ENCODE measurements at regions not wholly inside any gene's neighbourhood (a gene's known extent, or its start where the extent isn't known, plus 50 kb on each side); places are given as distances from the start of the nearest gene placed in this dataset.

DNA sequence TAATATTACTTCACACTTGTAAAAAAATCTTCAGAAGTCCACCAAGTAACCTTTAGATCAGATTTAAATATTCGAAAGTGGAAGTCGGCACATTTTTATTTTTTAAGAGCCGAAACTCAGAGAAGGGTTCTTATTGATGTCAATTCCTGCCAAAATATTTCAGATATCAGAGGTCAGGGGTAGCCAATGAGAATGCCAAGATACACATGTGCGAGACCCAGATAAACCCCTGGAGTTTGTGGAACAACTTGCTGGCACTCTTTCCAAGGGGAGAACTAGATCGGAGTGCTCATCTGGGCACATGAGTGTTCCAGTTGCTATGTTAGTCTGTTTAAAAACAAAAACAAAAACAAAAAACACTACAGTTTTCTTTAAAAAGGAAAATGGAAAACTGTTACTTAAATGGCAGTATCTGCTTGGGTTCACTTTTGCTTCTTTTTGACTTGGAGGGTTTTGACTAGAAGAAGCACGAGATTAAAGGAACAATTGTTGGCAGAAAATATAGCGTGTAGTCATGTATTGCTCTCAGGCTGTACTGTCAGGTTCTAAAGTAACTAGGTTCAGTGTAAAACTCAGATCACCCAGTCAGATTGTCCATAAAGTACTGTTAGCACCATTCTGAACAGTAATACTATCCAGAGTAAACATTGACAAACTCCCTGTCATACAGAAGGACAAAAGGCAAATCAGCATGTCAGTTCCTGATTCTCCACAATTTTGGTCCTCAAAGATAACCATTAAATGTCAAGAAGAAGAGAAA is 188.0 kb upstream of the PACRGL start:
- no peak overlapping the region for H3K27ac ChIP-seq (ENCODE audit: insufficient read depth, low read length, poor library complexity, severe bottlenecking)
- H3K4me3 Mint-ChIP-seq: no peak overlapping the region
- no peak for ATAC-seq (ENCODE audit: low read depth in 2 of 2)
- no peaks in the 10 kb centered on the region for H3K36me3 Mint-ChIP-seq
- H3K4me1 ChIP-seq (ENCODE audit: control insufficient read depth, insufficient read depth, low read length, poor library complexity, severe bottlenecking): no peaks in the 10 kb centered on the region
- H3K4me1 Mint-ChIP-seq: no peaks in the 10 kb centered on the region
- H3K9me3 ChIP-seq (ENCODE audit: control insufficient read depth in 2 of 2, low read length in 2 of 2): no peaks in the 10 kb centered on the region
- H3K36me3 ChIP-seq (ENCODE audit: control insufficient read depth, insufficient read depth, low read length): no peaks in the 10 kb centered on the region
- H3K27me3 Mint-ChIP-seq: no peaks in the 10 kb centered on the region
- DNase-seq: no peak
- H3K9me3 Mint-ChIP-seq: peaks cover 0 to 7% (median 0%) of the 10 kb centered on the region in 7 donors
- H3K27me3 ChIP-seq (ENCODE audit: control insufficient read depth, insufficient read depth, low read length): no peaks in the 10 kb centered on the region
- no peak overlapping the region for H3K27ac Mint-ChIP-seq
- no peak overlapping the region for H3K4me3 ChIP-seq (ENCODE audit: low read depth, low read length)

- Mint-ChIP-seq H3K9me3 (peaks cover 0 to 7% (median 0%) of the 10 kb centered on the region in 7 donors), H3K27ac (no peak overlapping the region), H3K4me3 (no peak overlapping the region), H3K36me3 (no peaks in the 10 kb centered on the region), H3K27me3 (no peaks in the 10 kb centered on the region), H3K4me1 (no peaks in the 10 kb centered on the region)
- Histone ChIP-seq H3K4me3 (ENCODE audit: low read depth, low read length) (no peak overlapping the region), H3K27ac (ENCODE audit: insufficient read depth, low read length, poor library complexity, severe bottlenecking) (no peak overlapping the region), H3K9me3 (ENCODE audit: control insufficient read depth in 2 of 2, low read length in 2 of 2) (no peaks in the 10 kb centered on the region), H3K4me1 (ENCODE audit: control insufficient read depth, insufficient read depth, low read length, poor library complexity, severe bottlenecking) (no peaks in the 10 kb centered on the region), H3K27me3 (ENCODE audit: control insufficient read depth, insufficient read depth, low read length) (no peaks in the 10 kb centered on the region), H3K36me3 (ENCODE audit: control insufficient read depth, insufficient read depth, low read length) (no peaks in the 10 kb centered on the region)
- ATAC-seq (ENCODE audit: low read depth in 2 of 2): no peak
- DNase-seq: no peak
Measured at GRCh38 chr4:20512985-20513384, 187.3 kb upstream of the PACRGL start.

DNA sequence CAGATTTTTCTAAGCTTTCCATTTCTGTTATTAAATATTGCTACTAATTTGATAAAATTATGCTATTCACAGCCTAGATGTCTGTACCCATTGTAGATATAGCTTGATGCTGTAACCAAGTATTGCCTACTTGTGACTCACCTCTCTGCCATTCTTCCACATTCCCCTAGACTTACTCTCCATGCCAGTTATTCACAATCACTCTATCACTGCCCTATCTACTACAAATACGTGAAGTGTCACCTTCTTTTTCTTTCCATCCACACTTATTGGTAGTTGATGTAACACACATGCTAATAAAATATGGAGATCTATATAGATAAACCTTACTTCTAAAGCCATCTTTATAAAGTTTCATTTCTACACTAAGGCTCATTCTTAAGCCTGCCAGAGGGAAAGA is 179.4 kb upstream of the PACRGL start:
- Histone ChIP-seq H3K4me1 (ENCODE audit: control insufficient read depth, insufficient read depth, low read length, poor library complexity, severe bottlenecking) (no peaks in the 10 kb centered on the region), H3K36me3 (ENCODE audit: control insufficient read depth, insufficient read depth, low read length) (no peaks in the 10 kb centered on the region), H3K27me3 (ENCODE audit: control insufficient read depth, insufficient read depth, low read length) (no peaks in the 10 kb centered on the region), H3K9me3 (ENCODE audit: control insufficient read depth in 2 of 2, low read length in 2 of 2) (no peaks in the 10 kb centered on the region), H3K27ac (ENCODE audit: insufficient read depth, low read length, poor library complexity, severe bottlenecking) (no peak overlapping the region), H3K4me3 (ENCODE audit: low read depth, low read length) (no peak overlapping the region)
- Mint-ChIP-seq H3K4me3 (no peak overlapping the region), H3K27ac (no peak overlapping the region), H3K4me1 (no peaks in the 10 kb centered on the region), H3K36me3 (no peaks in the 10 kb centered on the region), H3K9me3 (peaks cover 0 to 5% (median 1%) of the 10 kb centered on the region in 7 donors), H3K27me3 (no peaks in the 10 kb centered on the region)
- ATAC-seq (ENCODE audit: low read depth in 2 of 2) (no peak), DNase-seq (no peak)

DNA sequence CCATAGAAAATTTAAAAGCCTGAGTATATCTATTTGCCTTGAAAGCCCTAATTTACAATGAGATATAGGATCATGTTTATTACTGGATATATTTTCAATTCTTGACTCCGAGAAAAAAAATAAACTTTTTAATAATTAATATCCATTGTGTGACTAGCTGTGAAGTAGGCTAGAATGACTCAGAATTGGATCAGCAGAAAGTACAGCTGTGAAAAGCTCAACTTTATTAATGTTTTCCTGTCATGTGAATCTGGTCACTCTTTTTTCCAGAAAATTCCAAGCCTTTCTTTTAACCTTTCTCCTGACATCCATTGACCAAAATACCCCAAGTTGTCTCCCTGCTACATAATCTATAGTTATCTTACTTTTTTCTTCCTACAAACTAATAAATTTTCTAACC is 171.8 kb upstream of the PACRGL start:
- H3K36me3 Mint-ChIP-seq: no peaks in the 10 kb centered on the region
- H3K4me3 ChIP-seq (ENCODE audit: low read depth, low read length): no peak overlapping the region
- no peaks in the 10 kb centered on the region for H3K27me3 Mint-ChIP-seq
- H3K9me3 Mint-ChIP-seq: peaks cover 0 to 12% (median 3%) of the 10 kb centered on the region in 7 donors
- no peak overlapping the region for H3K4me3 Mint-ChIP-seq
- H3K9me3 ChIP-seq (ENCODE audit: control insufficient read depth in 2 of 2, low read length in 2 of 2): no peaks in the 10 kb centered on the region
- no peak overlapping the region for H3K27ac ChIP-seq (ENCODE audit: insufficient read depth, low read length, poor library complexity, severe bottlenecking)
- no peaks in the 10 kb centered on the region for H3K36me3 ChIP-seq (ENCODE audit: control insufficient read depth, insufficient read depth, low read length)
- ATAC-seq (ENCODE audit: low read depth in 2 of 2): no peak
- no peaks in the 10 kb centered on the region for H3K4me1 Mint-ChIP-seq
- H3K4me1 ChIP-seq (ENCODE audit: control insufficient read depth, insufficient read depth, low read length, poor library complexity, severe bottlenecking): no peaks in the 10 kb centered on the region
- H3K27me3 ChIP-seq (ENCODE audit: control insufficient read depth, insufficient read depth, low read length): no peaks in the 10 kb centered on the region
- no peak overlapping the region for H3K27ac Mint-ChIP-seq
- DNase-seq: no peak

DNA sequence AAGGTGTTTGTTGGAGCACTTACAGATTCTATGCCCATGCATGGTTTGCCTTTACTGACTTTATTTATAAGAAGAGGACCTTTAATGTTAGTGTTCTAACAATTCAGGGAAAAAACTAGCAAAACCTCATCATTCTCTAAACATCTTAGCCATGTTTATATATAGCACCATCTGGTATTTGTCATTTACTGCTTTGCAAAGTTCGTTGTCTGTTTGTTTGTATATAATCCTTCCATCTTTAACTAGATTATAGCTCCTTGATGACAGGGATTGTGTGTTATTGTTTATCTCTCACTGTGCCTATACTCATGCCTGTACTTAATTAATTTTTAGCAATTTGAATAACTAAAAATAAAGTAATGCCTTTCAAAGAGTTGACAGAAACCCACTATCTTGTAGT is 170.6 kb upstream of the PACRGL start:
- no peaks in the 10 kb centered on the region for H3K36me3 Mint-ChIP-seq
- no peaks in the 10 kb centered on the region for H3K27me3 Mint-ChIP-seq
- no peaks in the 10 kb centered on the region for H3K4me1 Mint-ChIP-seq
- no peak for DNase-seq
- Histone ChIP-seq H3K36me3 (ENCODE audit: control insufficient read depth, insufficient read depth, low read length) (no peaks in the 10 kb centered on the region), H3K27ac (ENCODE audit: insufficient read depth, low read length, poor library complexity, severe bottlenecking) (no peak overlapping the region), H3K4me1 (ENCODE audit: control insufficient read depth, insufficient read depth, low read length, poor library complexity, severe bottlenecking) (no peaks in the 10 kb centered on the region), H3K9me3 (ENCODE audit: control insufficient read depth in 2 of 2, low read length in 2 of 2) (no peaks in the 10 kb centered on the region), H3K4me3 (ENCODE audit: low read depth, low read length) (no peak overlapping the region), H3K27me3 (ENCODE audit: control insufficient read depth, insufficient read depth, low read length) (no peaks in the 10 kb centered on the region)
- no peak for ATAC-seq (ENCODE audit: low read depth in 2 of 2)
- H3K27ac Mint-ChIP-seq: no peak overlapping the region
- H3K9me3 Mint-ChIP-seq: peaks cover 0 to 12% (median 3%) of the 10 kb centered on the region in 7 donors
- H3K4me3 Mint-ChIP-seq: no peak overlapping the region

GRCh38 chr4:20532116-20532790 is 168.0 kb upstream of the PACRGL start:
- Mint-ChIP-seq H3K27me3 (no peaks in the 10 kb centered on the region), H3K27ac (no peak overlapping the region), H3K4me3 (no peak overlapping the region), H3K36me3 (no peaks in the 10 kb centered on the region), H3K4me1 (no peaks in the 10 kb centered on the region), H3K9me3 (peaks cover 0 to 12% (median 3%) of the 10 kb centered on the region in 7 donors)
- ATAC-seq (ENCODE audit: low read depth in 2 of 2): no peak
- Histone ChIP-seq H3K27ac (ENCODE audit: insufficient read depth, low read length, poor library complexity, severe bottlenecking) (no peak overlapping the region), H3K36me3 (ENCODE audit: control insufficient read depth, insufficient read depth, low read length) (no peaks in the 10 kb centered on the region), H3K4me3 (ENCODE audit: low read depth, low read length) (no peak overlapping the region), H3K4me1 (ENCODE audit: control insufficient read depth, insufficient read depth, low read length, poor library complexity, severe bottlenecking) (no peaks in the 10 kb centered on the region), H3K27me3 (ENCODE audit: control insufficient read depth, insufficient read depth, low read length) (no peaks in the 10 kb centered on the region), H3K9me3 (ENCODE audit: control insufficient read depth in 2 of 2, low read length in 2 of 2) (no peaks in the 10 kb centered on the region)
- no peak for DNase-seq

- Histone ChIP-seq H3K27ac (ENCODE audit: insufficient read depth, low read length, poor library complexity, severe bottlenecking) (no peak overlapping the region), H3K4me3 (ENCODE audit: low read depth, low read length) (no peak overlapping the region), H3K36me3 (ENCODE audit: control insufficient read depth, insufficient read depth, low read length) (no peaks in the 10 kb centered on the region), H3K27me3 (ENCODE audit: control insufficient read depth, insufficient read depth, low read length) (no peaks in the 10 kb centered on the region), H3K9me3 (ENCODE audit: control insufficient read depth in 2 of 2, low read length in 2 of 2) (no peaks in the 10 kb centered on the region), H3K4me1 (ENCODE audit: control insufficient read depth, insufficient read depth, low read length, poor library complexity, severe bottlenecking) (no peaks in the 10 kb centered on the region)
- H3K27ac Mint-ChIP-seq: no peak overlapping the region
- no peaks in the 10 kb centered on the region for H3K36me3 Mint-ChIP-seq
- DNase-seq (no peak), ATAC-seq (ENCODE audit: low read depth in 2 of 2) (no peak)
- no peaks in the 10 kb centered on the region for H3K4me1 Mint-ChIP-seq
- H3K9me3 Mint-ChIP-seq: peaks cover 0 to 12% (median 2%) of the 10 kb centered on the region in 7 donors
- H3K27me3 Mint-ChIP-seq: no peaks in the 10 kb centered on the region
- H3K4me3 Mint-ChIP-seq: no peak overlapping the region
Measured at GRCh38 chr4:20532871-20533870, 167.1 kb upstream of the PACRGL start.
